ENCODE measurements at regions not wholly inside any gene's neighbourhood (a gene's known extent, or its start where the extent isn't known, plus 50 kb on each side); places are given as distances from the start of the nearest gene placed in this dataset.

- TF ChIP-seq CTCF (IDR thresholded peaks at IDR 0.05; ENCODE audit: low read depth, low read length) (no peak), EZH2phosphoT487 (IDR thresholded peaks at IDR 0.05; ENCODE audit: low read depth) (no peak)
Observed at GRCh38 chrX:39756086-39756883, 341.5 kb downstream of the BCOR start.

Measured in OCI-LY3 (cell line).